Neural progenitor cell (in vitro differentiated cells): ENCODE measurements at regions not wholly inside any gene's neighbourhood (a gene's known extent, or its start where the extent isn't known, plus 50 kb on each side); places are given as distances from the start of the nearest gene placed in this dataset.

Experiments
- DNase-seq: peaks from one replicate; pipeline ENCODE4 v3.0.0-alpha.2; 2016; ENCODE audit warnings: low spot score
- H2AFZ ChIP-seq: fragments of 200-600 bp; sonication (generic); replicated peaks from 2 replicates; pipeline ENCODE4 v1.6.1; 2016; ENCODE audit warnings: antibody characterized with exemption
- H3F3A ChIP-seq: fragments of 200-600 bp; sonication (generic); 2 replicates; pipeline ENCODE4 v1.6.1; 2016; ENCODE audit warnings: antibody characterized with exemption, low read depth
- H3K27ac ChIP-seq: fragments of 200-600 bp; sonication (generic); 2 replicates; pipeline ENCODE4 v1.5.1; 2016; ENCODE audit warnings: mild to moderate bottlenecking
- H3K27me3 ChIP-seq: fragments of 200-600 bp; sonication (generic); 2 replicates; pipeline ENCODE4 v1.6.1; 2016; ENCODE audit warnings: mild to moderate bottlenecking, moderate library complexity
- H3K36me3 ChIP-seq: fragments of 200-600 bp; sonication (generic); 2 replicates; pipeline ENCODE4 v1.5.1; 2016
- H3K4me1 ChIP-seq: fragments of 200-600 bp; sonication (generic); 2 replicates; pipeline ENCODE4 v1.6.1; 2016; ENCODE audit warnings: mixed run types
- H3K4me2 ChIP-seq: fragments of 200-600 bp; sonication (generic); 2 replicates; pipeline ENCODE4 v1.6.1; 2016
- H3K4me3 ChIP-seq: fragments of 200-600 bp; sonication (generic); 2 replicates; pipeline ENCODE4 v1.5.1; 2016
- H3K79me2 ChIP-seq: fragments of 200-600 bp; sonication (generic); 2 replicates; pipeline ENCODE4 v1.6.1; 2016; ENCODE audit warnings: low read depth
- H3K9ac ChIP-seq: fragments of 200-600 bp; sonication (generic); 2 replicates; pipeline ENCODE4 v1.6.1; 2016
- H3K9me3 ChIP-seq: fragments of 200-600 bp; sonication (generic); 2 replicates; pipeline ENCODE4 v1.5.1; 2016; ENCODE audit warnings: low read depth
- H4K20me1 ChIP-seq: fragments of 200-600 bp; sonication (generic); 2 replicates; pipeline ENCODE4 v1.6.1; 2016; ENCODE audit warnings: low read depth
- H3K27ac Mint-ChIP-seq: 3 replicates; pipeline ENCODE4 v1.8.0; 2021; ENCODE audit warnings: mixed read lengths
- H3K27me3 Mint-ChIP-seq: 2 replicates; pipeline ENCODE4 v1.8.0; 2022; ENCODE audit warnings: low read depth, mild to moderate bottlenecking, inconsistent platforms, moderate library complexity, mixed read lengths; ENCODE audit not compliant: insufficient read depth
- H3K36me3 Mint-ChIP-seq: 3 replicates; pipeline ENCODE4 v1.8.0; 2021; ENCODE audit warnings: mixed read lengths
- H3K4me1 Mint-ChIP-seq: 3 replicates; pipeline ENCODE4 v1.8.0; 2021; ENCODE audit warnings: mixed read lengths
- H3K4me3 Mint-ChIP-seq: 3 replicates; pipeline ENCODE4 v1.8.0; 2021; ENCODE audit warnings: mild to moderate bottlenecking, moderate library complexity, mixed read lengths
- H3K9me3 Mint-ChIP-seq: 3 replicates; pipeline ENCODE4 v1.8.0; 2020; ENCODE audit warnings: mixed read lengths
- CTCF ChIP-seq: fragments of 200-600 bp; sonication (generic); IDR thresholded peaks from 2 replicates; pipeline ENCODE4 v1.5.1; 2017; ENCODE audit warnings: antibody characterized with exemption, mild to moderate bottlenecking
- EZH2 ChIP-seq: fragments of 200-600 bp; sonication (generic); IDR thresholded peaks from 2 replicates; pipeline ENCODE4 v1.6.1; 2017; ENCODE audit warnings: antibody characterized with exemption, mild to moderate bottlenecking, moderate library complexity
- EZH2phosphoT487 ChIP-seq: fragments of 200-600 bp; sonication (generic); IDR thresholded peaks from 2 replicates; pipeline ENCODE4 v1.6.1; 2017; ENCODE audit warnings: antibody characterized with exemption

- H3K4me3 ChIP-seq = no peak overlapping the region
- H3K9me3 ChIP-seq = no peaks in the 10 kb centered on the region
- no peaks in the 10 kb centered on the region for H3K79me2 ChIP-seq
- H3K27me3 ChIP-seq = no peaks in the 10 kb centered on the region
- H2AFZ ChIP-seq = no peak overlapping the region
- H3K4me2 ChIP-seq = no peak overlapping the region
- H3F3A ChIP-seq = no peaks in the 10 kb centered on the region
- H3K9ac ChIP-seq = no peak overlapping the region
- TF ChIP-seq EZH2 (no peak), CTCF (no peak), EZH2phosphoT487 (no peak)
- H3K4me1 Mint-ChIP-seq = no peaks in the 10 kb centered on the region
- no peaks in the 10 kb centered on the region for H3K36me3 Mint-ChIP-seq
- H3K9me3 Mint-ChIP-seq = no peaks in the 10 kb centered on the region
- H3K27me3 Mint-ChIP-seq = peaks cover 5% of the 10 kb centered on the region
- H3K27ac Mint-ChIP-seq = no peak overlapping the region
- H4K20me1 ChIP-seq = no peaks in the 10 kb centered on the region
- H3K27ac ChIP-seq = no peak overlapping the region
- no peaks in the 10 kb centered on the region for H3K4me1 ChIP-seq
- no peaks in the 10 kb centered on the region for H3K36me3 ChIP-seq
- DNase-seq = no peak
- no peak overlapping the region for H3K4me3 Mint-ChIP-seq
These were observed 1088.9 kb upstream of the GYPC start for GRCh38 chr2:125567100-125567499.

GRCh38 chr2:125572660-125573059, 1083.3 kb upstream of the GYPC start:
- Mint-ChIP-seq H3K27ac (no peak overlapping the region), H3K4me3 (no peak overlapping the region), H3K9me3 (no peaks in the 10 kb centered on the region), H3K27me3 (peaks cover 2% of the 10 kb centered on the region), H3K36me3 (no peaks in the 10 kb centered on the region), H3K4me1 (peaks cover 8% of the 10 kb centered on the region)
- H4K20me1 ChIP-seq = no peaks in the 10 kb centered on the region
- no peak overlapping the region for H3K27ac ChIP-seq
- no peak overlapping the region for H3K9ac ChIP-seq
- H2AFZ ChIP-seq = no peak overlapping the region
- no peak overlapping the region for H3K4me3 ChIP-seq
- no peaks in the 10 kb centered on the region for H3K4me1 ChIP-seq
- H3F3A ChIP-seq = no peaks in the 10 kb centered on the region
- H3K36me3 ChIP-seq = no peaks in the 10 kb centered on the region
- no peaks in the 10 kb centered on the region for H3K27me3 ChIP-seq
- H3K4me2 ChIP-seq = no peak overlapping the region
- TF ChIP-seq EZH2phosphoT487 = no peak
- TF ChIP-seq CTCF = no peak
- no peak for TF ChIP-seq EZH2
- no peaks in the 10 kb centered on the region for H3K79me2 ChIP-seq
- DNase-seq = no peak
- no peaks in the 10 kb centered on the region for H3K9me3 ChIP-seq

- Mint-ChIP-seq H3K4me3 (no peak overlapping the region), H3K27ac (no peak overlapping the region), H3K36me3 (no peaks in the 10 kb centered on the region), H3K27me3 (no peaks in the 10 kb centered on the region), H3K4me1 (peaks cover 8% of the 10 kb centered on the region), H3K9me3 (no peaks in the 10 kb centered on the region)
- Histone ChIP-seq H3K4me3 (no peak overlapping the region), H3K9me3 (no peaks in the 10 kb centered on the region), H3K36me3 (no peaks in the 10 kb centered on the region), H3K27me3 (no peaks in the 10 kb centered on the region), H2AFZ (no peak overlapping the region), H3K27ac (no peak overlapping the region), H3K4me1 (no peaks in the 10 kb centered on the region), H3K79me2 (no peaks in the 10 kb centered on the region), H4K20me1 (no peaks in the 10 kb centered on the region), H3K4me2 (no peak overlapping the region), H3K9ac (no peak overlapping the region), H3F3A (no peaks in the 10 kb centered on the region)
- TF ChIP-seq EZH2phosphoT487 (no peak), CTCF (no peak), EZH2 (no peak)
- DNase-seq = no peak
These were observed 1082.5 kb upstream of the GYPC start for GRCh38 chr2:125573432-125573831.

- no peak overlapping the region for H3K4me3 ChIP-seq
- Mint-ChIP-seq H3K9me3 (no peaks in the 10 kb centered on the region), H3K4me3 (no peak overlapping the region)
These were observed 1079.4 kb upstream of the GYPC start for GRCh38 chr2:125576558-125576957.

More at GRCh38 chr2:125576558-125576957, 1079.4 kb upstream of the GYPC start:
- no peaks in the 10 kb centered on the region for H3F3A ChIP-seq
- no peak overlapping the region for H3K9ac ChIP-seq
- no peak overlapping the region for H3K27ac Mint-ChIP-seq
- no peak overlapping the region for H3K27ac ChIP-seq
- no peaks in the 10 kb centered on the region for H3K9me3 ChIP-seq
- TF ChIP-seq EZH2 = no peak
- TF ChIP-seq CTCF = no peak
- TF ChIP-seq EZH2phosphoT487 = no peak
- no peaks in the 10 kb centered on the region for H3K27me3 Mint-ChIP-seq
- H3K4me1 Mint-ChIP-seq = peaks cover 8% of the 10 kb centered on the region
- H3K4me1 ChIP-seq = peaks cover 6% of the 10 kb centered on the region
- H3K79me2 ChIP-seq = no peaks in the 10 kb centered on the region
- no peak for DNase-seq
- no peaks in the 10 kb centered on the region for H3K27me3 ChIP-seq
- H4K20me1 ChIP-seq = no peaks in the 10 kb centered on the region
- H2AFZ ChIP-seq = no peak overlapping the region
- H3K4me2 ChIP-seq = no peak overlapping the region
- no peaks in the 10 kb centered on the region for H3K36me3 Mint-ChIP-seq
- H3K36me3 ChIP-seq = no peaks in the 10 kb centered on the region
